HG03064 (cell line): ENCODE measurements at regions not wholly inside any gene's neighbourhood (a gene's known extent, or its start where the extent isn't known, plus 50 kb on each side); places are given as distances from the start of the nearest gene placed in this dataset.

Experiments
- ATAC-seq: cut with Tn5 transposase; IDR thresholded peaks from one replicate; pipeline ENCODE4 v1.9.1; 2021; ENCODE audit warnings: low read depth; ENCODE audit not compliant: unreplicated experiment

GRCh38 chr6:66429210-66429609 is 722.2 kb upstream of the EYS start:
- no peak for ATAC-seq

- ATAC-seq = no peak
Measured at GRCh38 chr6:66423047-66423446, 716.0 kb upstream of the EYS start.

- ATAC-seq = no peak
Measured at GRCh38 chr6:66421570-66421969, 714.5 kb upstream of the EYS start.

- ATAC-seq = no peak
Measured at GRCh38 chr6:66418906-66419305, 711.9 kb upstream of the EYS start.

- ATAC-seq = no peak
Measured at GRCh38 chr6:66403966-66404365, 696.9 kb upstream of the EYS start.

- no peak for ATAC-seq
Measured at GRCh38 chr6:66402873-66403272, 695.8 kb upstream of the EYS start.

GRCh38 chr6:66396549-66396948 is 689.5 kb upstream of the EYS start:
- no peak for ATAC-seq

GRCh38 chr6:66396145-66396544 is 689.1 kb upstream of the EYS start:
- no peak for ATAC-seq

DNA sequence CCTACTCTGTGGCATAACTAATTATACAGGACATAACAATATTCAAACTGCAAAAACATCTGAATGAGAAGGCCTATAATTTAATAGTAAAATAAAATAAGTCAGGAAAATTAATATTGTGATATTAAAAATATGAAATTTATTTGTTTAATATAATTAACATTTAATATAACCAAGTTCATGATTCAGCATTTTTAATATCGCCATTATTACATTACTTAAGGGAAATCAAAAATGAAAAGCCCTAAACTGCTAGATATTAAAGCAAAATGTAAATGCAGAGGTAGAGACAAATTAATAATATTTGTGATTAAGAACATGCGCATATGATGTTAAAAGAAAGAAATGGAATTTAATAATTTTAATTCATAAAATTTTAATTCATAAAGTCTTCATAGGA is 683.4 kb upstream of the EYS start:
- ATAC-seq = no peak

GRCh38 chr6:66376001-66376400 is 669.0 kb upstream of the EYS start:
- no peak for ATAC-seq

DNA sequence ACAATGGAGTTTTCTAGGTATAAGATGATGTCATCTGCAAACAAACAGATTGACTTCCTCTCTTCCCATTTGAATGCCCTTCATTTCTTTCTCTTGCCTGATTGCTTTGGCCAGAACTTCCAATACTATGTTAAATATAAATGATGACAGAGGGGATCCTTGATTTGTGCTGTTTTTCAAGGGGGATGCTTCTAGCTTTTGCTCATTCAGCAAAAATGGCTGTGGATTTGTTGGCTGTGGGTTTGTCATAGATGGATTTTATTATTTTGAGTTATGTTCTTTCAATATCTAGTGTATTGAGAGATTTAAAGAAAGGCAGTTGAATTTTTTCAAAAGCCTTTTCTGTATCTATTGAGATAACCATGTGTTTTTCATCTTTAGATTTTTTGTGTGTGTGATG is 662.4 kb upstream of the EYS start:
- no peak for ATAC-seq

DNA sequence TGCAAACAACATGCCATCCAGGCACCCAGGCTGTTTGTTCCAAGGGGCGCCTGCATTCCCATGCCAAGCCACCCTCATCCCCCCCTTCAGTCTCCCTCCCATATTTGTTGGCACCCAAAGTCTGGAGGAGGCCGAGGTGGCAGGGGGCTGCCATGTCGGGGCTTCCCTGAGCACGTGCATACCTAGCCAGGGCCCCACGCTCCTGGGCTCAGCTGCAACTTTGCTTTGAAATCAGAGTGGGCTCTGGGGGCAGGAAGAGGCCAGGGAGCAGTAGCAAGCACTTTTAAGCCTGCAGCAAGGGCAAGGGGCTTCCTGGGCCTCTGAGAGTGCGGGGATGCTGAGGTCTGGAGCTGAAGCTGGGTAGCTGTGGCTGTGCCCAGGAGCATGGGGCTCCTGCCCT is 655.9 kb upstream of the EYS start:
- ATAC-seq = no peak

DNA sequence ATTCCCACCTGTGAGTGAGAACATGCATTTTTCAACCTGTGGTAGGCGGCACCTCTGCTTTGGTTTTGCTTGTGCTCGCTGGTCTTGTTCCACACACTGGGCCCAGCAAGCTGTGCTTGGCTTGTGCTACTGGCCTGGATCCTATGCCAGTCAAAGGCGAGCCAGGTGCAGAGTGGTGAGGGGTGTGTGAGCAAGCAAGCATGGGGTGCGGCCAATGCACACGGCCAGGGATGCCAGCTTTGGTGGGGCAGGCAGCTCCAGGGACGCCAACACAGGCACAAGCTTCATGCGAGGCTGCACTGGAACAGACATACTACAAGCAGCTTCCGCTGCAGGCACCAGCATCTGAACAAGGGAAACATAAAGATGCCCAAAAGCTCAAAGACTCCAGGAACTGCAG is 654.9 kb upstream of the EYS start:
- no peak for ATAC-seq

DNA sequence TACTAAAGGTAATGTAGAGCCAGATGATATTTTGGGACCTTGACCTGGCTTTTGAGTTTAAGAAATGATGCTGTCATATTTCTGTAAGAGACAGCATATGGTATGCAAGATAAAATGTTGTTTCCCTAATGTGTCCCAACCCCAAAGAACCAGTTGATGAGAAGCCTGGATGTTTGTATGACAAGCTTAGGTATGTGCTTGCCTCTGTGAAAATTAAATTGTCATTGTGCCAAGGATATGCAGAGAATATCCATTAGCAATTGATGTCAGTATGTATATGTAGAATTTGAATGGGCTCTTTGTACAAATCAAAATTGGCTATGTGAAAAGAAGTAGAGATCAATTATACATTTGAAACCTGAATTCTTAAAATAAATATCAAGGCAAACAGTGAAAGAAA is 650.8 kb upstream of the EYS start:
- ATAC-seq = no peak

DNA sequence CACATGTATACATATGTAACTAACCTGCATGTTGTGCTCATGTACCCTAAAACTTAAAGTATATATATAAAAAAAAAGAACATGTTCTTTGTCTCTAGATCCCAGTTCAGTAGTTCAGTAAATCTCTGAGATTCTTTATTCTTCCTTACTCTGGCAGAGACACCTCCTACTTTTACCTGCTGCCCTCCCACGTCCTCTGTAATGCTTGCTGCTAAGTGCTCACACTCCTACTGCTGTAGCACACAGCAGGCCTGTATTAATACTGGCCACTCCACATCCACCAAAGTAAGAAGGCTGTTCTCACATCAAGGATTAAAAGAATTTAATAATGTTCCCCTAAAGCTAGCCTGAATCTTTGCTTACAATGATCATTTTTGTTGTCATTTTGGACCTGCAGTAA is 648.4 kb upstream of the EYS start:
- no peak for ATAC-seq

DNA sequence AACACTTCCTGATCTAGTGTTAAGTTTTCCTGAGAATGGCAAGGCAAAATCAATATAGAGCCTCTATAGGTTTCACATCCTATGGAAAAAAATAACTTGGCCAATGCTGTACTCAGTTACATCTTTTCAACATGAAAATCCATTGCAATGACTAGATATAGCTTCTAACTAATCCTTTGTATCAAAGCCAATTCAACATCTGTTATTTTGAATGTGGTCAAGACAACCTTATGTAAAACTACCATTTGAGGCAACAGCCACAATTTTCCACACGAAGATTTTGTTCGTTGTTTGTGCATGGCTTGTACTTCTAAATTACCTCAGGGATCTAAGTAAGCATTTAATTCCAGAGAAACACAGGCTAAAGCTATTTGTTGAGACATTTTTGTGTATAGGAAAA is 637.8 kb upstream of the EYS start:
- ATAC-seq = no peak

GRCh38 chr6:66340736-66341135 is 633.7 kb upstream of the EYS start:
- no peak for ATAC-seq

GRCh38 chr6:66336176-66336575 is 629.1 kb upstream of the EYS start:
- ATAC-seq = no peak

DNA sequence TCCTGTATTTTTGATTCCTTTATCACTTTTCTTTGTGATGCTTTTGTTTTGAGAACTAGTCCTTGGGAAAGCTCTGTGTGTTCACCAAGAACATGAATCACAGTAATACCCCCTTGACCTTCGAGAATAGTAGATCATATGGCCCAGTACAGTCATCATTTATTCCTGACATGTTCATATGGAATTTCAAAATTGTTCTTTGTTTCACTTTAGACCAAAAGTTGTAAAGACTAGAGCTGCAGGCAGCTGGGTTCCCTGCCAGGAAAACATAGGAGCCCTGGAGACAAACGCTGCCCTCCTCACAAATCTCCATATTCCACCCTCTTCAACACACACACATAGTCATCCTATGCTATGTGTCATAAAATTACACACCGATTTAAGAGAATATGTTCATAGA is 621.2 kb upstream of the EYS start:
- no peak for ATAC-seq

DNA sequence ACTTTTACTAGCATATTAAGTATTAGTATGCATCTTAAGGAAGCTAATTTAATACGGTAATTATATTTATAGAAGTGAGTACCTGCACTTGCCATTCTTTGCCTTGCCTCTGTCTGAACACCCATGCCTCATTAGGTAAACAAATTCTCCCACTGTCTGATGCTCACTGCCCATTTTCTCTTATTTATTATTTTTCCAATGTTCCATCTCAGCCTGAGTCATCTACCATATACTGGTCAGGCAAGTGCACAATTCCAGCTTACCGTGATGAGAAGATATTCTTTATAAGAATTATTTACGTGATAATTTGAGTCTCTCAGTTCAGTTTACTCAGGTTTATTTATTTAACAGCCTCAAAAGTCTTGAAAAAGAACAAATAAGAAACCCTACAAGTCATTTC is 619.2 kb upstream of the EYS start:
- no peak for ATAC-seq

DNA sequence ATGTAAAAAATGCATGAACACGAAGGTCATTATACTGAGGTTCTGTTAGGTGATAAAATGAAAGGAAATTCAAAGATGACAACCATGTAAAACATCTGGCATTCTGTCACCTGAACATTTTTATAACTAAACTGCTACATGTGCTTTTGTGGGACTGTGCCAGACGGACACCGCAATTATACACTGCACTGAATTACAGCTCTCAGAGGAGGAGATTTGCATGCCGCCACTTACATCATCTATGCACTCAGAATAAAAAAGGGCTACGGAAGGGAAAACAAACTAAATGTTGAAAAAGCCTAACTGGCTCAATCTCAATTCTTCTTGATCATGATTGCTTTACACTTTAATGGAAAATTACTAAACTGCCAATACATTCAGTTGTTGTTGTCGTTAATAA is 614.0 kb upstream of the EYS start:
- no peak for ATAC-seq

- ATAC-seq = no peak
Measured at GRCh38 chr6:66307490-66307889, 600.5 kb upstream of the EYS start.

- no peak for ATAC-seq
Measured at GRCh38 chr6:66291905-66292304, 584.9 kb upstream of the EYS start.

DNA sequence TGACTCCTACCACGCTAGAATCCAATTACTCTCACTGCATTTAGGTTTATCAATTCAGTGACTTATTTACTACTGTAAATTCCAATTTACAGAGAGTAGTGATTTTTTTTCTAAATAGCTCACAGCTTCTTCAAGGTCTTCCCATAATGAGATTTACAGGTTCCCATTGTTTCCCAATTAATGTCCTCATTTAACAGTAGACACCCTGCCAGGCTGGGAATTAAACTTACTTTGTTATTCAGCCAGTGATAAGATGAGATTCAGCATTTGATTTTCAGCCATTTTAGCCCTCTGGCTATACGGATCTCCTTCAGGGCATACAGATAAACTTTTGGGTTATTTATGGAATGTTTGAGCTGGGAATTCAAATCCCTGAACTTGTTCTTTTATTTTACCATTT is 582.9 kb upstream of the EYS start:
- ATAC-seq = no peak
